ENCODE measurements at regions not wholly inside any gene's neighbourhood (a gene's known extent, or its start where the extent isn't known, plus 50 kb on each side); places are given as distances from the start of the nearest gene placed in this dataset.
A peak's percentile ranks its signal among the peaks of the same experiment; 100 is the strongest.

DNA sequence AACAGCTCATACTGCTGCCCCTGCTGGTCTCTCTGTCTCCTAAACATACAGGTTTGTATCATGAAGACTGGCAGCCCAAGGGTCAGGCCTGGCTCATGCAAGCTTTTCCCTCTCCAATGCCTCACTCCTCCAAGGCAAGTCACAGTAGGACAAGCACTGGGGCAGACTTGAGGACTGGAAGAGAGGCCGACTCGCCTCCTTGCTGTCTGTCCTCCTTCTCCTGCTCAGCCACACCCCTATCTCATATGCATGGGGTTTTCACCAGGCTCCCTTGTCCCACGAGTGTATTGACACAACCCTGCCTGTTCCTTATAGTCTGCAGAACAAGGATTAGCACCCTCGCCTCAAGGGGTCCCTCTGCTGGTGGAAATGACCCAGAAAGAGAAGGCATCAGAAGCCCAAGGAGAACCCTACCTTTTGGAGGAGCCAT, 223.7 kb downstream of the SOX11 start:
- peak; percentile 44 for DNase-seq (ENCODE audit: low spot score)

DNA sequence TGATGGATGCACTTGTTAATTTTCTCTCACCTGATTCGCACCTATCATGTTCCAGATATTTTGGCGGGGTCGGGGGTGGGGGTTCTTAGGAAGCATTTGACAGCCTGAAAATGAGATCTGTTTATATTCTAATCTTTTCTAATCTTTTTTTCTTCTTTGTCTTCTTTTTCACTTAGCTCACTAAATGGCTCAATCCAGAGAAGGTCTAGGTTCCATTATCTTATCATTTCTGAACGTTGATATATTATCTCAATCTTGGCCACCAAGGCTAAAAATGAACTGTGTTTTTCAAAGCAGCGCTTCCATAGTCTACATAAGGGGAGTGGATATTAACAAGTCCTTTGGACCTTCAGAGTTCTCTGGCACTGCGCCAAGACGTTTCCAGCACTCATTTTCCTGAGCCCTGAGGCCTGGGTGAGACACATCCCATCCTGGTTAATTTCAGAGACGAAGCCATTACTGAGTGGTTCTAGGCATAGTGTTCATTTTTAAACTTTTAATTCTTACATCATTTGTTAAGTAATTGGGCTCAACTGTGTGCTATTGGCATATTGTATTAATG, 229.0 kb downstream of the SOX11 start:
- DNase-seq (ENCODE audit: low spot score) = no peak

DNA sequence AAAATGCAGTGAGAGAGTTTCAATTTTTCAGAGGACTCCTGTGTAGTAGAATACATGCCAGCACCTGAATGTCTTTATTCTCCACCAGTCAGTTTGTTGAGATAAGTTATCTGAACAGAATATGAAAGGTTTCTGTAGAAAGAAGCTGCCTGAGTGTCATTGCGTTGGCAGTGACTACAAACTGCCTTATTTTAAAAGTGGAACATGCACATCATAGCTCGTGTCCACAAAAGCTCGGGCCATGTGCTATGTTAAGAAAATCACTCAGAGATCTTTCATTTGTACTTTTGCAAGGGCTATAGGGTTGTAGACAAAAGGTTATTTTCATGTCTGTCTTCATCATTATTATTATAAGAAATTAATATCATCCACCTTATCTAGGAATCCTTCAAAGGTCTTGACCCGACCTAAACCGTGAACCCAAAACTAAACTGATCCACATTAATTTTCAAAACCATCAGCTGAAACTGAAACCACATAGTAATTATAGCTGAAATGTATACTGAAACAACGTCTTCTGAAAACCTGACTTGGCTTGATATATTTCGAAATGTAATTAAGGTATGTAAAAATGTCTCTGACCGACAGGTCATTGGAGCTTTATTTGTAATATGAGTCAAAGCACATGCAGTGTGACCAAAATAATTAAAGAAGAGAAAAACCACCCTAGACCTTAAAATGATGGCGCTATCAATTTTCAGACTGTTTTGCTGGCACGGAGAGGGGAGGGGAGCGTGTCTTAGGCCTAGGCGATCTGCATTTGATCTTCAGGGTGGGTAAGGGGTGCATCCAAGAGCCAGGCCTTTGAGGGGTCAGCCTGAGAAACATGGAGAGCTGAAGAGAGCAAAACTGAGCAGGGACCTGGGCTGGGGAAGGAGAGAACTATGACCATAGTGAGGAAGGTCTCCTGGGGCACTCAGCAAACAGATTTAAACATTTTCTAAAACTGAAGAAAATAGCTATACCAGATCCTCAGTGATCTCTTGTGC, 232.1 kb downstream of the SOX11 start:
- no peak for DNase-seq (ENCODE audit: low spot score)

DNA sequence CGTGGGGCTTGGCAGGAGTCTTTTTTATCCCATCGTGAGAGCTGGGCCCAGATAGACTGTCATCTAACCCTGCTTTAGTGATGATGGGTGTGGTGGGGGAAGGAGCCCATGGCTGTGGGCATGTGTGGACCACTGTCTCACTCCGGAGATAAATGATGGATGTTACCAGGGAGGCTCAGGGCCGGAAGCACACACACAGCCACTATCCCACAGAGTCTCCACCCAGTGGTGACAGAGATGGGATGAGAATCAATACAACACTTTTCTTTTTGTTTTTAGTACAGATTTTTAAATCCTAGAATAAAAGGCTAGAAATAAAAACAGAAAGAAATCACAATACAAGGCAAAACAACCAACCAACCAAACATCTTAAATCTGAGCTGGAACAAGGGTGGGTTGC, 233.4 kb downstream of the SOX11 start:
- no peak for DNase-seq (ENCODE audit: low spot score)

DNA sequence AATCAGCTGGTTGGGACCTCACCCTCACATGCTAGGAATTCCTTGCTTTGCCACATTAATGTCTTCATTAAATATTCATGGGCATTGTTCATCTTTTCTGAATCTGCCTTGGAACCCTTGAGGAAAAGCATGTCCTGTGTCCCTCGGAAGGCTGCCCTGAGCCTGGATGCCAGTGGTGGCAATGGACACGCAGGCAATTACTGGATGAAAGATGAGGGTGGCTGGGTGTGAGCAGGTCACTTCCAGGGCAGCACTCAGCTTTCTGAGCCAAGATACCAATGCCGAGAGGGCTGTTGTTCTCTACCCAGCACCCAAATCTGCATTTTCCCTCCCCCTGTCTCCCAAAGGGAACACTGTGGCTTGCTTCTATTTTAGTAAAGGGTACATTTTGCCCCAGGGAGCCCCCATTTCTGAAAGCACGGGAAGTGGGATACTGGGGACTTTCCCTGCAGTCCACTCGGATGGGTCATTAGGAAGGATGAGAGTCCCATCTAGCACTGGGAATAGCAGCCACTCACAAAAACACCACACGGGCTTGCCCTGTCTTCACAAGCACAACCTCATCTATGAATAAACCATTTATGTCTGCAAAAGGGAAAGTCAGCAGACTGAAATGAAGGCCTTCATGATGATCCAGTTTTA, 234.8 kb downstream of the SOX11 start:
- no peak for DNase-seq (ENCODE audit: low spot score)

DNA sequence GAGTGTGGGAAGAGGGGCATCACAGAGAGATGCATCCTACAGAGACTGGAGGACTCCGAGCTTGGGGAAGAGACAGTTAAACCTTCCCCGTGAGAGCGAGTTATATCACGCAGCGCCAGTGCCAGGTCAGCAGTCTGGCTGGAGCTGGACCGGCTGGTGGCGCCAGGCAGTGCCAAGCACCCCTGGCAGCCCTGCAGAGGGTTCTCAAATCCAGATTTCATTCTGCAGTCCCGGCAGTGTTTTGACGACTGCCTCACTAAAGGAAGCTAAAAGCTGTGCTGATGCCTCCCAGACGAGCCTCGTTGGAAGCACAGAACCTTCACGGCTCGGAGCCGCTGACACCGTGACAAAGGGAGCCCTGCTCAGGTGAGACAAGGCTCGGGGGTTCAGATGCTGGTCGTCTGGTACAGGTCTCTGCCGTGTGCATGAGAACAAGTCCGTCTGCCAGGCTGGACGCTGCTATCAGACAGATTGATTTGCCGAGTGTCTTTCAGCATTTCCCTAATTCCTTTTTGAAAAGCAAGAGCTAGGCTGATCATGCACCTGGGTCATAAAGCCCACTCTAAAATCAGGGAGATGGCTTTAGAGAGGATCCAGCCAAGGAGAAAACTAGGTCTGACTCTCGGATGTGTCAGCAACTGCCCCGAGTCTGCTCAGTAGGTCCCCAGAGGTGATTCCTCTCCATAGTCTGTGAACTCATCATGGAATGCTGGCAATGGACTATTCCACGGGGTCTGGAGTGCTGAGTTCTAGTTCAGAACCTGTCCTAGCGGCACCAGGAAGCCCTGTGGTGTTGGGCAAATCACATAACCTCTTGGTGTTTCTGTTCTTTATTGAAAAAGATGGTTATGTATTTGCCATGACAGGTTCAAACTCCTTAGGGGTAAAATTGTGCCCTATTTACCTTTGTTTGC, 240.6 kb downstream of the SOX11 start:
- DNase-seq (ENCODE audit: low spot score) = no peak

DNA sequence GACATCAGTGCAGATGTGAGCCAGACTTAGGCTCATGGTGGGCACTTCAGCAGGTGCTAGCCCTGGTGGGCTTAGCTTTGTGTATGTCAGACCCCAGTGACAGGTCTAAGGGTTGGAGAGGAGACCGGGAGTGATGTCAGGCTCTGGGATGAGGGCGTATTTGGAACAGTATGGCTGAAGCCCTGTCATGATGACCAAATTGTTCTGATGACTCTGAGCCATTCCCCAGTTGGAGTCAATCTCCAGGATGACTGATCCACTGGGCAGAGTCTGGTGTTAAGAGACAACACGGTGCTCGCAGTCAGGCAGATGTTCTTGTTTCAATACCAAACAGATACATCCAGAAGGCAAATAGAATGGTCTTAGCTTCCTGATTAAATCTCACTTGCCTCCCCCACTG, 241.5 kb downstream of the SOX11 start:
- no peak for DNase-seq (ENCODE audit: low spot score)

DNA sequence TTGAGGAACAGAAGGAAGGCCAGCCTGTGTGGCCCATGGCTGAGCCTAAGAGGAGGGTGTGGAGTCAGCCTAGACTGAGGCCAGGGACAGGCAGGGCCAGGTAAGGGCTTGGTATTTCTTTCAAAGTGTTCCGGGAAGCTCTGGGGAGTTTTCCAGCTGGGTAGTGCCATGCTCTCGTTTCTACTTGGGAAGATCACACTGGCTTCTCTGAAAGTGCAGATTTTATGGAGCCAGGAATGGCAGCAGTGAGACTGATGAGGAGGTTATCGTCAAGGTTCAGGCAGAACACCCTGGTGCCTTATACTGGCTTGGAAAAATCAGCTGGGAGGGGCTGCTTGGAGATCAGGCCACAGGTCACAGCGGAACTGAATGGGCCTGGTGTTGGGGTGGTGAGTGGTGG, 245.1 kb downstream of the SOX11 start:
- no peak for DNase-seq (ENCODE audit: low spot score)

DNA sequence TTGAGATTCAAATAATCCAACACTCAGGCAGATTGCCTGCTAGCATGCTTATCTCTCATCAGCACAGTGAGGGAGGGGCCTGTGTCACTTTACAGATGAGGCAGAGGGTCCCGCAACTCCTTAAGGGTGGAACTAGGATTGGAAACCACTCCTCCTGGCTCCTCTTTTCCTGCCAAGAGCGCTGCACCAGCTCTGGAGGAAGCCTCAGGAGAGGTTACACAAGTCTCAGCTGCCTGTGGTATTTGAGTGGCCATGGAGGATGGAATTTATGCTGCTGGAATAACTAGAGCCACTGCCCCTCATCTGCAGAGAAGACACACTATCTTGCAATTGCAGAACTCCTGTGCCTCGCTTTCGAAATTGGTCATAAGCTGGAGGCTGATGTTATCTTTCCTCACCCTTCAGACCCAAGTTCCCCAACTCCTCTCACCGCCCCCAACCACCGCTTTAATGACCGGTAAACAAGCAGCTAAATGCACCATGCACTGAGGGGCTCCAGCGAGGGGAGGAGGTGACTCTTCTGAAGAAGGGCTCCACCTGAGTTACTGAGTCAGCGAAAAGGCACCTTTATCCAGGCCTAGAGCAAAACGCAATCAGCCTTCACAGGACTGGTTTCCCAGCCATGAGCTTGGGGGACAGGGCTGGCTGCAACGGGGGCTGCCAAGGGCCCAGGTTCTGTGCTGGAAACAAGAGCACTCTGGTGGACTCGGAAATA, 245.8 kb downstream of the SOX11 start:
- DNase-seq (ENCODE audit: low spot score) = no peak

DNA sequence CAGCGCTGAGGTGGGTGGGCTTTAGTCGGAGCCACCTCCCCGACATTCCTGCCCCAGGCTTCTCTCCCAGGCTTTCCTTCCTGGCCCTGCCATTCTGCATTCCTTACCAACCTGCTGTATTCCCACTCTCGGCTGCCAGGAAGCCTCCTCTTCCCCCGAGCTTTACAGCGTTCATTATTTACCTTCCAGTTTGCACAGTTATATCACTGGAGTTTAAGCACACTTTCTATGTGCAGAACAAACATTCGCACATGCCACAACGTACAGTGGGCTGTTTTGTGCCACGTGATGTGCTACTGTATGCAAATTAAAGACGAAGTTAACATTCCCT, 246.3 kb downstream of the SOX11 start:
- DNase-seq (ENCODE audit: low spot score) = peak; percentile 58

DNA sequence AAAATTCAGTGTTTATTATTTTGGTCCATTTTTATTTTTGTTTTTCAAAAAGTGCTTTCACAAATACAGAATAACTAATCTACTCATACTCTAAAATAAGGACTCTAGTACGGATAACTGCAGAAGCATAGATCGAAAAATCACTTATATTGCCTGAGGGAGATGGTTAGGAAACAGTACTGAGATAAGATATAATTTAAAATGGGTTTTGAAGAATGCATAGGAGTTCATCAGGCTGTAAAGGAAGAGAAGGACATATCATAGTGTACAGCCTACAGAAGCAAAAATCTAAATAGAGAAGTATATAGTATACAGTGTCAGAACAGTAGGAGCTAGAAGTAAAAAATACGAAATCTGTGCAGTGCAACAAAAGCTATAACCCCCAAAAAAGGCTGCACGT, 247.4 kb downstream of the SOX11 start:
- DNase-seq (ENCODE audit: low spot score) = no peak

DNA sequence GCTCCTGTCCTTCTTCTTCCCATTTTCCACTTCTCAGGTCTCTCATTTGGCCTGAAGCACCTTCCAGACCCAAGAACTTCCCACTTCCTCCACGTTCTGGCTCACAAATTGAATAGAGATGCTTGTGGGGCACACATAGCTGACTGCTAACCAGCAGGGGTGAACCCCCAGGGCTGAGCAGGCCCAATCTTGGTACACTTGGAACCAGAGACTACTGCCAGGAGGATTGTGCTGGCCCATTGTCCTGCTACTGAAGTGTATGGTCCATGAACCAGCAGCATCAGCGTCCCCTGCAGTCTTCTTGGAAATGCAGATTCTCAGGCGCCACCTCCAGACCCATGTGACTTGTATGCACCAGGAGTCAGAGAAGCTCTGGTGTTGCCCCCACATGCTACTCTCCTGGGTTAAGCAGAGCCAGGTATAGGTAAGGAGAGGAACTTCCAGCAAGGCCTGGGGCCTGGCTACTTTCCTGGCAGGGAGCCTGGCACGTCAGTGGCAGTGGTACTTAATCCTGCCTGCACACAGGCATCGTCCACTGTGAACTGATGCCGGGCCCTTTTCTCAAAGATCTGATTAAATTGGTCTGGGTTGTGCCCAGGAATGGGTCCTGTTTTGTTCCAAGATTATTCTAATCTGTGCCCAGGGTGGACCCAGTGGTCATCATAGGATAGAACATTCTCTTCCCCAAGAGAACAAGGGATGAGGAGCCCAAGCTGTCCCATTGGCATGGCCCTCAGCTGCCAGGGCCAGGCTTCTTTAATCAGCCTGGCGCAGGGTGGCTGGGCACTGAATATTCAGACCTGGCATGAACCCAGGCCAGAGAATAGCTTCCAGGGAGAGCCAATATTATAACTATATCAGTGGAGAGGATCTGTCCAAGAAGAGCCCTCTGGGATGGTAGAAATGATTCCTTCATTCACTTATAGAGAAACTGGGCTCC, 248.7 kb downstream of the SOX11 start:
- DNase-seq (ENCODE audit: low spot score) = no peak

DNA sequence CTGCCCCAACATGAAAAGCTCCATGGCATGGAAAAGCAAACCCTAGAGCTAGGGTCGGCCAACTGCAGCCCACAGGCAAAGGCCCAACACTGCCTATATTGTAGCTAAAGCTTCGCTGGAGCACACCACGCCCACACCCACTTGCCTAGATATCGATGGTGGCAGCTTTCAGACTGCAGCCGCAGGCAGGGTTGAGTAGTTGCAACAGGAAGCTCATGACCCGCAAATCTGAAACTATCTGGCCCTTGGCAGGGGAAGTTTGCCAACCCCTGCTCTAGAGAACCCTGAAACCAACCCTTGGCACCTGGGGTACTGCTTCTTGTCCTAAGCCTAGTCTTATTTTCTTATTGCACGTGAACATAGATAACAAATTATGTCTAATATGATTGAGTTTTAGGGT, 250.0 kb downstream of the SOX11 start:
- DNase-seq (ENCODE audit: low spot score) = no peak

DNA sequence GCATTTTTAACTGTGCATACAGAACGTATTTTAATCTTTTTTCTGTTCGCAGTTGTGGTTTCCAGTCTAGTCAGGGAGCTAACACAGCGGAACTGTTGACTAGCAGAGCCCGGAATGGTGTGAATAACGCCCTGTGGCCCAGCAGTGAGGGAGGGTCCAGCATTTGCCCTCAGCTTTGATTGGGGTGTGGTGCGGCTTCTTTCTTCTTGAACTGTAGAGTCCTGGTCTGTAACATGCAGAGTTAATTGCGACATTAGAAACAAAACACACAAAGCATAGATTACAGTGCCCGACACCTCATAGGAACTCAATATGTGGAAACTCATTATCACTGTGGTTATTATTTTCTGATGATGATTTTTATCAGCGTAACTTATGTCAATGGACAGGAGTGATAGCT, 253.6 kb downstream of the SOX11 start:
- DNase-seq (ENCODE audit: low spot score) = no peak

DNA sequence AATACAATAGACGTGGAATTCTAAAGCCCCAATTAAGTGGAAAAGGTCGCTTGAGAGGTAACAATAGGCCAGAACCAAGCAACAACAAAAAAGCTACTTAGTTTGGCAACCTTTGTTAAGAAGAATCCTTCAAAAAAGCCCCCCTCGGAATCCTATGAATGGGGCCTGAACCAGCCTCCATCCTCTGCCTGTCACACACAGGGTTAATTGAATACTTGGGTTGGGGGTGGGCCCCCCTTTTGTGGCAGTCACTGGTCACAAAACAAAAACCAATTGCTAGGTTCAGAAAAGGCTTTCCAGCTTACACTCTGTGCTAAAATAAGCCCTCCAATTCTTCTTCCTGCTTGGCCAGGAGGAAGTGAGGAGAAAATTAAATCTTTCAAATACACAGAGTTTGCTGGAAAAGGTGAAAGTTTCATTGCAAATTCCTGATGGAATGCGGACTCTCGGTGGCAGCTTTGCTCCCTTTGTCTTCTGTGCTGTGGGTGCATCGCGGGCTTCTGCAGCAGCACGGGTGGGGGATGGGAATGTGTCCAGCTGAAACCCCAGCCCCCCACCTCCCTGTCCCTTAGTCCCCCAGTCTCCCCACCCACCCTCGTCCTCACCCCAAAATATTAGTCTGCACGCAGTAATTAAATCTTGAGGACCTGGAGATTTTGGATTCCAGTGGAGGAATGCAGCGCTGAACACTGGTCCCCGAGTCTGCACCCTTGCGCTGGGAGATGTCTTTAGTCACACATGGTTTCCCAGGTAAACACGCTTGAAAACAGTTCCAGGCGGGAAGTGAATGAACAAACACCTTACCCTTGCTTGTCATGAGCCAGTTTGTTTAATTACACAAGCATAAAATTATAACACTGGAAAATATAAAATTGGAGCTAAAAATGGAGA, 254.3 kb downstream of the SOX11 start:
- DNase-seq (ENCODE audit: low spot score) = peak; percentile 50

DNA sequence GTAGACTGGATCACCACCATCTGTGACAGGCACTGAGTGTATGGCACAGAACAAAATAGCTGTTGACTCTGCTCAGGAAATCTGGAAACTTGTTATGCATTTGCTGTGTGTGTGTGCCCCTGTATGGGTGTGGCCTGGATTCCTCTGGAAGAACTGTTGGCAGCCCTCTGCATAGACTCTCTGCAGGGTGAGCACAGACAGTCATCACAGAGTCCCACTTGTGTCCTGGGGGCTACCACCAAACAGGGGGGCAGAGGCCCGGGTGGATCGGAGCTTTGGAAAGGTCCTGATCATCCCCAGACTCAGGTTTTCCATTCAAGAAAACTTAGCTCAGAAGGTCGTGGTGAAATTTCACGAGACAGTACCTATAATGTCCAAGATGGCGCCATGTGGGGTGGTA, 258.6 kb downstream of the SOX11 start:
- DNase-seq (ENCODE audit: low spot score) = no peak

DNA sequence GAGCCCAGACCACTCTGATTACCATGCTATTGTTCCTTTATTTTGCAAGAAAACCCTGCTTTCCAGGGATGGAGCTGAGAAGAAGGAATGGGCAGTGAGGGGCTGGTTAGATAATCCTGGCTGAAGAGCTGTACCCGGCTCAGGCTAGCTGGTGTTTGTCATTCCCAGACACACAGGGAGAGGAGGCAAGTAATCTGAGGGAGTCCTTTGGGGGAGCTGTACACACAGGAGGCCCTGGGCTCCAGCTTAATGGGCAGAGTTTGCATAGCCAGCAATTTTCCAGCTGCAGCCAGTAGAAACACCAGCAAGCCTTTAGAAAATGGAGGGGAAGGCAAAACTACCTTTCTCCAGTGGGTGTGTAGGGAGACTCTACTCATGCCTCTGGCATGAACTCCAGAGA, 259.3 kb downstream of the SOX11 start:
- no peak for DNase-seq (ENCODE audit: low spot score)

DNA sequence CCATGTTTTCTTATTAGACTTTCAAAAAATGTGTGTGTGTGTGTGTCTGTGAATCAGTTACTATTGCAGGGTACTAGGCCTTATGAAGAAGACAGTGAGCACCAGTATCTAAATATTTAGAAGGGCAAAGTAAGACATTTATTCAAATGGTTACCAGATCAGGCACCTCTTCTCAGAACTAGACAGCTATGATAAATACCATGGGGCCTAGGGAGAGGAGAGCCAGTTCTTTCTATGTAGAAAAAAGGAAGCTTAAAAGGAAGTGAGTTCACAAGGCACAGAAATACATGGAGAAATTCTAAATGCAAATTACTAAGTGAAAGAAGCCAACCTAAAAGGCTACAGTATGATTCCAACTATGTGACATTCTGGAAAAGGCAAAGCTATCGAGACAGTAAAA, 261.3 kb downstream of the SOX11 start:
- no peak for DNase-seq (ENCODE audit: low spot score)

DNA sequence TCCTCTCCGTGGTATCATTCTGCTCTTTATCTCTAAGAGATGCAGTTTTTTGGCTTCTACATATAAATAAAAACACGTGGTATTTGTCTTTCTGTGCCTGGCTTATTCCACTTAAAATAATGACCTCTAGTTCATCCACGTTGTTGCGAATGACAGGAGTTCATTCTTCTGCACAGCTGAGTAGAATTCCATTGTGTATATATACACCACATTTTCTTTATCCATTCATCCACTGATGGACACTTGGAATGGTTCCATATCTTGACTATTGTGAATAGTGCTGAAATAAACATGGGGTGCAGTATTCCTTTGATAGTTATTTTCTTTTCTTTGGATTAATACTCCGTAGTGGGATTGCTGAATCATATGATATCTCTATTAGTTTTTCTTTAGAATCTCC, 262.3 kb downstream of the SOX11 start:
- no peak for DNase-seq (ENCODE audit: low spot score)

Measured in iPS-NIHi11 (cell line).